ENCODE measurements at regions not wholly inside any gene's neighbourhood (a gene's known extent, or its start where the extent isn't known, plus 50 kb on each side); places are given as distances from the start of the nearest gene placed in this dataset.

DNA sequence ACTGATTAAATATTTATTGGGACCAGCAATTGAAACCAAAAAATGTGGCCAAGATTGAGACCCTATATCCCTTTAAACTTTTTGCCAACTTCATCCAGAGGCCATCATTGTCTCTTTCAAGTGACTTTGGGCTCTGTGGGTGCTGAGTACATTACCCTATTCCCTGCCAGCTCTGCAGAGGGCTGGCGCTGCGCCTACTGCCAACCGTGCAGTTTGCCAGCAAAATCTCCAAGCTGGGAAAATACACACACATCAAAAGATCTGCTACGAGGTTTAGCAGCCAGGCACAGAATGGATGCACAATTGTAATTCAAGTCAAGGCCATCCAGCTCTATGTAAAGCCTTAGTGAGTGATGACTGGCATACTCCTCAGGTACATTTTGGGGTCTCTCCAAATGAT, 125.0 kb downstream of the CBLN4 start:
- DNase-seq (ENCODE audit: low read depth), result no peak
- no peak overlapping the region for H3K4me3 ChIP-seq (replicated peaks; ENCODE audit: low read depth, low read length)
- TF ChIP-seq CTCF (IDR thresholded peaks at IDR 0.05; ENCODE audit: low read length, missing control alignments), result no peak

DNA sequence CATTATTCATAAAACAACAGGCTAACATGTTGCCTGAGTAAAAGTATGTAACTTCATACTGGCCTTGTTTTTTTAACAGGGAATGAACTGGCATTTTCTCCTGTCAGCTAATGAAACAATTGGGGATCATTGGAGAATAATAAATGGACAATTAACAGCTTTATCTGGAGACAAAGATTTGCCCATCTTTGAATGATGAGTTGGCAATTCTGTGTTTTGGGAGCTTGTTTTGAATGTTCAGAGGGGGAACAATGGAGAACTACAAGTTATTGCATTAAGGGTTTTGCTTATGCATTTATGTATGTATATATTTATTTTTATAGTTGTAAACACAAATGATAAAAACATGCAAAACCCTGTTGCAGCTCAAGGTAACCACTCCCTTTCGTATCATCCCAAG, 150.3 kb downstream of the CBLN4 start:
- DNase-seq (ENCODE audit: low read depth), result no peak
- TF ChIP-seq CTCF (IDR thresholded peaks at IDR 0.05; ENCODE audit: low read length, missing control alignments), result no peak
- H3K4me3 ChIP-seq (replicated peaks; ENCODE audit: low read depth, low read length), result no peak overlapping the region

- no peak overlapping the region for H3K4me3 ChIP-seq (replicated peaks; ENCODE audit: low read depth, low read length)
- no peak for DNase-seq (ENCODE audit: low read depth)
- TF ChIP-seq CTCF (IDR thresholded peaks at IDR 0.05; ENCODE audit: low read length, missing control alignments), result no peak
These were observed 175.0 kb downstream of the CBLN4 start for GRCh38 chr20:55830121-55830827.

DNA sequence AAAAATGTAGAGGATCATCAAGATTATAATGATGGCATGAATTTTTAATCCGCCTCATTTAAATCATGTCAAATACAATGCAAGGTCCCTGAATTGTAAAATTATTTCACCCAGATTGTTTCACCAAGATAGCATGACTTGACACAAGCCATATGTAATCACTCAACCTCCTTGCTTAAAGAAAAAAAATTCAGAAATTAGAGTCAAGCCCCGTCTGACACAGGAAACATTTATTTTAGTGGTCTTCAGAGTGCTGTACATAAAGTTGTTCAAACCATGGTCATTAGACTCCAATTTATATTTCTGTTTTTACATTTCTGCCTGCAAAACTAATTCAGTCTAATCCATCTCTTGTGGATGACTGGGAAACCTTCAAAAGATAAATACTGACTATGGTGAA, 200.2 kb downstream of the CBLN4 start:
- no peak for TF ChIP-seq CTCF (IDR thresholded peaks at IDR 0.05; ENCODE audit: low read length, missing control alignments)
- H3K4me3 ChIP-seq (replicated peaks; ENCODE audit: low read depth, low read length), result no peak overlapping the region
- no peak for DNase-seq (ENCODE audit: low read depth)

GRCh38 chr20:55800552-55801245, 204.6 kb downstream of the CBLN4 start:
- TF ChIP-seq CTCF (IDR thresholded peaks at IDR 0.05; ENCODE audit: low read length, missing control alignments), result no peak
- DNase-seq (ENCODE audit: low read depth), result no peak
- H3K4me3 ChIP-seq (replicated peaks; ENCODE audit: low read depth, low read length), result no peak overlapping the region

DNA sequence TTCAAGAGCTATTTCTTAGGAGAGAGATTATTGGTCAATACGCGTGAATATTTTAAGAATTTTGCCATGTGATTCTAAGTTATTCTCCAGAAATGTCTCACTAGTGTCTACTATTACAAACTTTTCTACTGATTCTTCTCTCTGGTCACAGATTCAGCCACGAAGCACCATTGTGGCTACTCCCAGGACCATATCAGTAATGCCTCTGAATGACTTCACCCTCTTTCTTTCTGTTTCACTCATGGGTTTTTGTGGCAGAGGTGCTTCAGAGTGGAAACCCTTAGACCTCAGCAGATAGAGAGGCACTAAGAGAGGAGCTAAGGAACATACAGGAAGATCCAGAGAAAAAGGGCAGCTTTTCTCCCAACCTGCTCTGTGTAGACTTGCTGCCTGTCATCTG, 211.3 kb downstream of the CBLN4 start:
- DNase-seq (ENCODE audit: low read depth), result no peak
- no peak for TF ChIP-seq CTCF (IDR thresholded peaks at IDR 0.05; ENCODE audit: low read length, missing control alignments)
- no peak overlapping the region for H3K4me3 ChIP-seq (replicated peaks; ENCODE audit: low read depth, low read length)

GRCh38 chr20:55792049-55792448, 213.3 kb downstream of the CBLN4 start:
- DNase-seq (ENCODE audit: low read depth), result no peak
- no peak for TF ChIP-seq CTCF (IDR thresholded peaks at IDR 0.05; ENCODE audit: low read length, missing control alignments)
- no peak overlapping the region for H3K4me3 ChIP-seq (replicated peaks; ENCODE audit: low read depth, low read length)
